Activated CD8-positive, alpha-beta T cell treated with anti-CD3 and anti-CD28 coated beads, Interleukin-2, amount 10 ng/mL, durations not matched to agents 7 days and 5 days (primary cell): ENCODE measurements at regions not wholly inside any gene's neighbourhood (a gene's known extent, or its start where the extent isn't known, plus 50 kb on each side); places are given as distances from the start of the nearest gene placed in this dataset.
"Not testable (repeated sequence)": the region's sequence is repeated elsewhere in the genome, so short reads cannot be mapped to it uniquely, and the experiment has no call there.

ENCODE experiments used
- ATAC-seq: fragments of 150-1000 bp; cut with Tn5 transposase; one replicate; pipeline ENCODE4 v1.10.0; 2021; ENCODE audit warnings: moderate library complexity
- CTCF ChIA-PET: fragments of 350-600 bp; sonication (Branson Sonifier 250); formaldehyde crosslinking; loops from one replicate; lab custom pipeline; 2021; ENCODE audit warnings: antibody characterized with exemption; lab: Charles Lee
- POLR2A ChIA-PET: fragments of 350-600 bp; sonication (Branson Sonifier 250); formaldehyde crosslinking; loops from one replicate; lab custom pipeline; 2021; ENCODE audit warnings: antibody characterized with exemption; lab: Charles Lee
- DNase-seq: peaks from one replicate; pipeline ENCODE4 v3.0.0-alpha.2; 2020
- H3K27ac Mint-ChIP-seq: one replicate; pipeline ENCODE4 v1.8.0; 2021; ENCODE audit warnings: mild to moderate bottlenecking, mixed read lengths
- H3K27me3 Mint-ChIP-seq: one replicate; pipeline ENCODE4 v1.8.0; 2021; ENCODE audit warnings: low read depth, mixed read lengths
- H3K36me3 Mint-ChIP-seq: one replicate; pipeline ENCODE4 v1.8.0; 2021; ENCODE audit warnings: low read depth, mixed read lengths
- H3K4me1 Mint-ChIP-seq: one replicate; pipeline ENCODE4 v1.8.0; 2021; ENCODE audit warnings: low read depth, mixed read lengths
- H3K4me3 Mint-ChIP-seq: one replicate; pipeline ENCODE4 v1.8.0; 2021; ENCODE audit warnings: mild to moderate bottlenecking, mixed read lengths
- H3K9me3 Mint-ChIP-seq: one replicate; pipeline ENCODE4 v1.8.0; 2022; ENCODE audit warnings: mixed read lengths; ENCODE audit not compliant: insufficient read depth

DNA sequence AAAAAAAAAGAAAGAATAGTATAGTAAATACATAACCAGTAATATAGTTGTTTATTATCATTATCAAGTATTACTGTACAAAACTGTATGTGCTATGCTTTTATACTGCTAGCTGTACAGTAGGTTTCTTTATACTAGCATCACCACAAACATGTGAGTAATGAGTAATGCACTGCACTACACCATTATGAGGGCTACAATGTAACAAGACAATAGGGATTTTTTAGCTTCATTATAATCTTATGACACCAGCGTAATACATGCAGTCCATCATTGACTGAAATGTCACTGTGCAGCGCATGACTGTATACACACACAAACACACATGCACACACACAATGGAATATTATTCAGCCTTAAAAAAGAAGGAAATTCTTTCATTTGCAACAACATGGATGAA lies 111.5 kb upstream of the ZBED5 start:
- ChIA-PET CTCF (no interaction called here), POLR2A (no interaction called here)
- Mint-ChIP-seq H3K27ac (no peak overlapping the region), H3K36me3 (no peaks in the 10 kb centered on the region), H3K27me3 (peaks cover 14% of the 10 kb centered on the region), H3K9me3 (peaks cover 3% of the 10 kb centered on the region), H3K4me3 (no peak overlapping the region), H3K4me1 (no peaks in the 10 kb centered on the region)
- DNase-seq (no peak), ATAC-seq (no peak)

GRCh38 chr11:10956884-10957283 lies 99.0 kb upstream of the ZBED5 start:
- ATAC-seq, CTCF ChIA-PET, H3K27ac Mint-ChIP-seq, H3K9me3 Mint-ChIP-seq, DNase-seq, POLR2A ChIA-PET, H3K27me3 Mint-ChIP-seq, H3K4me1 Mint-ChIP-seq, H3K36me3 Mint-ChIP-seq, H3K4me3 Mint-ChIP-seq: not testable (repeated sequence)

- Mint-ChIP-seq H3K27me3 (peaks cover 9% of the 10 kb centered on the region), H3K9me3 (no peaks in the 10 kb centered on the region), H3K4me3 (no peak overlapping the region), H3K4me1 (no peaks in the 10 kb centered on the region), H3K36me3 (no peaks in the 10 kb centered on the region), H3K27ac (no peak overlapping the region)
- ChIA-PET CTCF (no interaction called here), POLR2A (no interaction called here)
- no peak for DNase-seq
- ATAC-seq, result no peak
Observed at GRCh38 chr11:10955616-10956015, 97.8 kb upstream of the ZBED5 start.

DNA sequence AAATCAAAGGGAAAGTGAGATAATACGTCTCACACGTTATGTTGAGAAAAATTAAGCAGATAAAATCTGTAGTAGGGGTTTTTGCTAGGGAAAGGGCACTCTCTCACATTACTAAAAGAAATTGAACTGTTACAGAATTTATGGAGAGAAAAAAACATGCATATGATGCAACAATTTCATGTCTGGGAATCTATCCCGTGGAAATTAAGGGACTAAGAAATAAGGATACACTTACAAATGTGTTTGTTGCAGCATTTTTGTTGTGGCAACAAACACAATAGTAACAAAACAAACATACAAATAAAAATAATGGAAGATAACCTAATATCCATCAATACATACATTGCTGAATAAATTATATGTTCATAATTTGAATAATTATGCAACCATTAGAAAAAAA lies 96.3 kb upstream of the ZBED5 start:
- H3K4me3 Mint-ChIP-seq, result no peak overlapping the region
- CTCF ChIA-PET, result no interaction called here

GRCh38 chr11:10952872-10953271 lies 95.0 kb upstream of the ZBED5 start:
- POLR2A ChIA-PET, result no interaction called here
- CTCF ChIA-PET, result no interaction called here

More for the DNA sequence above, 96.3 kb upstream of the ZBED5 start:
- ATAC-seq (no peak), DNase-seq (no peak)
- Mint-ChIP-seq H3K27ac (no peak overlapping the region), H3K9me3 (no peaks in the 10 kb centered on the region), H3K4me1 (no peaks in the 10 kb centered on the region), H3K36me3 (no peaks in the 10 kb centered on the region), H3K27me3 (peaks cover 18% of the 10 kb centered on the region)
- POLR2A ChIA-PET, result no interaction called here

GRCh38 chr11:10947935-10948334 lies 90.1 kb upstream of the ZBED5 start:
- ATAC-seq, H3K36me3 Mint-ChIP-seq, POLR2A ChIA-PET, H3K4me1 Mint-ChIP-seq, H3K4me3 Mint-ChIP-seq, DNase-seq, H3K9me3 Mint-ChIP-seq, H3K27ac Mint-ChIP-seq: not testable (repeated sequence)
- peaks cover 29% of the 10 kb centered on the region for H3K27me3 Mint-ChIP-seq
- CTCF ChIA-PET, result interaction anchor here (1.2 kb wide), 1 partner anchor 73 kb away, joined by 3 read pairs; no protein-coding TSS in a partner anchor

More at GRCh38 chr11:10952872-10953271, 95.0 kb upstream of the ZBED5 start:
- no peak for ATAC-seq
- no peak for DNase-seq
- H3K27ac Mint-ChIP-seq, result no peak overlapping the region
- peaks cover 24% of the 10 kb centered on the region for H3K27me3 Mint-ChIP-seq
- H3K4me3 Mint-ChIP-seq, result no peak overlapping the region
- H3K36me3 Mint-ChIP-seq, result no peaks in the 10 kb centered on the region
- no peaks in the 10 kb centered on the region for H3K4me1 Mint-ChIP-seq
- no peaks in the 10 kb centered on the region for H3K9me3 Mint-ChIP-seq

- Mint-ChIP-seq H3K4me1 (no peaks in the 10 kb centered on the region), H3K4me3 (no peak overlapping the region), H3K9me3 (no peaks in the 10 kb centered on the region), H3K36me3 (no peaks in the 10 kb centered on the region), H3K27ac (no peak overlapping the region), H3K27me3 (peaks cover 27% of the 10 kb centered on the region)
- CTCF ChIA-PET, result no interaction called here
- no peak for DNase-seq
- POLR2A ChIA-PET, result no interaction called here
- no peak for ATAC-seq
Observed at GRCh38 chr11:10946072-10946471, 88.2 kb upstream of the ZBED5 start.

DNA sequence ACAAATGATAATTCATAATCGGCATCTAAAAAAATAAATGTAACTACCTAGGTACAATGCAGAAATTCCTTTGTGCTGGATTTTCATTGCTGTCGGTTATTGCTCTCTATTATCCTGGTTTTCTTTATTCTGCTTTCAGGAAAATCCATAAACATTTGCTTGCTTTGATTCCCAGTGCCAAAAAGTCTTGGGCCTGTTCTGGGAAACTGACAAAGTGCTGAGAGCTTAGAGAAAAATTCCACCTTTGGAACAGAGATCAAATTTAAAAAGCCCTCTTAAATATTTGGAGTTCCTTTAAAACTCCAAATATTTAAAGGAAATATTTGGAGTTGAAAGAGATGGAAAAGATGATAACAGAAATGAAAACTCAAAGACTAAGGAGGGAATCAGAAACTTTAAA lies 87.3 kb upstream of the ZBED5 start:
- DNase-seq (no peak), ATAC-seq (no peak)
- no peak overlapping the region for H3K27ac Mint-ChIP-seq
- no peaks in the 10 kb centered on the region for H3K36me3 Mint-ChIP-seq
- no peaks in the 10 kb centered on the region for H3K4me1 Mint-ChIP-seq
- POLR2A ChIA-PET, result no interaction called here
- H3K4me3 Mint-ChIP-seq, result no peak overlapping the region
- CTCF ChIA-PET, result interaction anchor here (0.7 to 4.2 kb wide), 3 partner anchors 11 to 152 kb away, joined by 3 to 34 read pairs (median 4); no protein-coding TSS in a partner anchor
- peaks cover 22% of the 10 kb centered on the region for H3K27me3 Mint-ChIP-seq
- H3K9me3 Mint-ChIP-seq, result no peaks in the 10 kb centered on the region

- ChIA-PET POLR2A (no interaction called here), CTCF (interaction anchor here (1.0 to 4.2 kb wide), 4 partner anchors 9 to 151 kb away, joined by 3 to 34 read pairs (median 9); no protein-coding TSS in a partner anchor)
- Mint-ChIP-seq H3K27me3 (peaks cover 12% of the 10 kb centered on the region), H3K4me1 (no peaks in the 10 kb centered on the region), H3K4me3 (no peak overlapping the region), H3K36me3 (no peaks in the 10 kb centered on the region), H3K9me3 (no peaks in the 10 kb centered on the region), H3K27ac (no peak overlapping the region)
- ATAC-seq, result no peak
- no peak for DNase-seq
Observed at GRCh38 chr11:10943968-10944367, 86.1 kb upstream of the ZBED5 start.

DNA sequence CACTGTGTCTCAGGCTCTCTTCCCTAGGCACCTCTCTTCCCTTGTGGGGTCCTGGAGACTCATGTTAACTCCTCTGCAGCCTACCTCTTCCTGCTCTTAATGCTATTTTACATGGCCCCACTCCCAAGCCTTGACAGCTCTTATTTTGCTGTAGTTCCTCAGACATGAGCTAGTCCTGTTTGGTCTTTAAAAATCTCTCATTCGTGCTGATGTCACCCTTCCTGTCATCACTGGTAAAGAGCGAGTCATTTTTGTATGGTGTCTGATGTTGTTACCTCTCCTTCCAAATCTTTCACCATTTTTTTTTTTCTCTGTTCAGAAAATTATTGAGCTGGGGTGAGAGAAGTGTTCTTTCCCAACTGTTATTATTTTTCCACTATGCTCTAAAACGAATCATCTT lies 84.8 kb upstream of the ZBED5 start:
- Mint-ChIP-seq H3K36me3 (no peaks in the 10 kb centered on the region), H3K4me1 (no peaks in the 10 kb centered on the region), H3K9me3 (no peaks in the 10 kb centered on the region), H3K27ac (no peak overlapping the region), H3K27me3 (peaks cover 11% of the 10 kb centered on the region), H3K4me3 (no peak overlapping the region)
- ChIA-PET CTCF (interaction anchor here (0.6 to 4.2 kb wide), 4 partner anchors 8 to 150 kb away, joined by 3 to 34 read pairs (median 9); no protein-coding TSS in a partner anchor), POLR2A (interaction anchor here (0.9 kb wide), 1 partner anchor 259 kb away, joined by 3 read pairs; no protein-coding TSS in a partner anchor)
- DNase-seq (no peak), ATAC-seq (no peak)

DNA sequence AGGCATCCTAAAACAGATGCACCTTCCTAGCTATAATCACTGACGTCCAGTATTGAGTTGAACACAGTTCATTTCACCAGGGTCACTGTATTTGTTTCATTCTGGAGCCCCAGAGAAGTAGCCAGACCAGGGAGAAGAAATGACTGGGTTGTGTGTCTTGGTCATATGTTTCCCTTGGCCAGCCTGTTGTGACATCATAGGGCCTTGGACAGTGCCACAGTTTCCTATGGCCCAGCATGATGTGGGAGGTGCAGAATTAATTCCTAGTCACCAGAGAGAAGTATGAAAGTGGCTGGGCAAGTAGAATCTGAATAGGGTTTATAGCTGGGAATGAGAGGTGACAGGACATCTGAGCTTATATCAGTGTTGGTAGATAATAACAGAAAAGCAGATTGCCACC lies 84.0 kb upstream of the ZBED5 start:
- H3K4me3 Mint-ChIP-seq, result no peak overlapping the region
- ChIA-PET CTCF (interaction anchor here (4.2 kb wide), 1 partner anchor 7 kb away, joined by 34 read pairs; no protein-coding TSS in a partner anchor), POLR2A (interaction anchor here (0.9 kb wide), 1 partner anchor 258 kb away, joined by 3 read pairs; no protein-coding TSS in a partner anchor)
- H3K27ac Mint-ChIP-seq, result no peak overlapping the region
- H3K36me3 Mint-ChIP-seq, result no peaks in the 10 kb centered on the region
- H3K9me3 Mint-ChIP-seq, result no peaks in the 10 kb centered on the region
- DNase-seq, result no peak
- H3K4me1 Mint-ChIP-seq, result no peaks in the 10 kb centered on the region
- no peak for ATAC-seq
- H3K27me3 Mint-ChIP-seq, result peaks cover 7% of the 10 kb centered on the region

- Mint-ChIP-seq H3K36me3 (no peaks in the 10 kb centered on the region), H3K4me3 (no peak overlapping the region), H3K27me3 (peaks cover 5% of the 10 kb centered on the region), H3K27ac (no peak overlapping the region), H3K4me1 (no peaks in the 10 kb centered on the region), H3K9me3 (no peaks in the 10 kb centered on the region)
- DNase-seq (no peak), ATAC-seq (no peak)
- ChIA-PET POLR2A (no interaction called here), CTCF (interaction anchor here (4.2 kb wide), 1 partner anchor 7 kb away, joined by 34 read pairs; no protein-coding TSS in a partner anchor)
Observed at GRCh38 chr11:10941414-10941813, 83.6 kb upstream of the ZBED5 start.
